ENCODE measurements at regions not wholly inside any gene's neighbourhood (a gene's known extent, or its start where the extent isn't known, plus 50 kb on each side); places are given as distances from the start of the nearest gene placed in this dataset.
"Not testable (repeated sequence)": the region's sequence is repeated elsewhere in the genome, so short reads cannot be mapped to it uniquely, and the experiment has no call there.

- Mint-ChIP-seq H3K27me3 (no peaks in the 10 kb centered on the region), H3K36me3 (no peaks in the 10 kb centered on the region), H3K9me3 (peaks cover 0 to 10% (median 3%) of the 10 kb centered on the region in 8 donors), H3K4me3 (no peak overlapping the region), H3K4me1 (no peaks in the 10 kb centered on the region), H3K27ac (no peak overlapping the region)
- CTCF ChIA-PET (ENCODE audit: partially characterized antibody) = no interaction called here
- H3K4me1 ChIP-seq (ENCODE audit: insufficient read depth, low read length) = no peaks in the 10 kb centered on the region
- POLR2A ChIA-PET (ENCODE audit: partially characterized antibody) = no interaction called here
- H3K27me3 ChIP-seq (ENCODE audit: insufficient read depth, low read length) = no peaks in the 10 kb centered on the region
- intact Hi-C loops (cut with micrococcal nuclease) = no loop called here
- H3K27ac ChIP-seq (ENCODE audit: low read depth, low read length) = no peak overlapping the region
- H3K9me3 ChIP-seq (ENCODE audit: control insufficient read depth in 1 of 2, low read length in 2 of 2) = no peaks in the 10 kb centered on the region
- no peak for DNase-seq
- no peaks in the 10 kb centered on the region for H3K36me3 ChIP-seq (ENCODE audit: insufficient read depth, low read length)
- H3K4me3 ChIP-seq (ENCODE audit: low read length in 2 of 2) = no peak overlapping the region
Observed at GRCh38 chr3:148556664-148557063, 141.0 kb upstream of the AGTR1 start.

GRCh38 chr3:148577579-148577978, 120.1 kb upstream of the AGTR1 start:
- DNase-seq; H3K9me3 ChIP-seq (ENCODE audit: control insufficient read depth in 1 of 2, low read length in 2 of 2); POLR2A ChIA-PET (ENCODE audit: partially characterized antibody); H3K27ac ChIP-seq (ENCODE audit: low read depth, low read length); CTCF ChIA-PET (ENCODE audit: partially characterized antibody); H3K36me3 ChIP-seq (ENCODE audit: insufficient read depth, low read length); H3K27ac Mint-ChIP-seq; H3K4me1 Mint-ChIP-seq; H3K4me1 ChIP-seq (ENCODE audit: insufficient read depth, low read length); intact Hi-C loops (cut with micrococcal nuclease); H3K36me3 Mint-ChIP-seq; H3K4me3 Mint-ChIP-seq; H3K4me3 ChIP-seq (ENCODE audit: low read length in 2 of 2); H3K27me3 Mint-ChIP-seq; H3K27me3 ChIP-seq (ENCODE audit: insufficient read depth, low read length): not testable (repeated sequence)
- H3K9me3 Mint-ChIP-seq = peaks cover 0 to 14% (median 4%) of the 10 kb centered on the region in 8 donors

GRCh38 chr3:148582126-148582525, 115.6 kb upstream of the AGTR1 start:
- H3K27me3 ChIP-seq (ENCODE audit: insufficient read depth, low read length) = no peaks in the 10 kb centered on the region
- peaks cover 0 to 11% (median 3%) of the 10 kb centered on the region in 8 donors for H3K9me3 Mint-ChIP-seq
- H3K36me3 ChIP-seq (ENCODE audit: insufficient read depth, low read length) = no peaks in the 10 kb centered on the region
- no peak overlapping the region for H3K27ac ChIP-seq (ENCODE audit: low read depth, low read length)
- intact Hi-C loops (cut with micrococcal nuclease) = no loop called here
- CTCF ChIA-PET (ENCODE audit: partially characterized antibody) = no interaction called here
- no peaks in the 10 kb centered on the region for H3K4me1 Mint-ChIP-seq
- DNase-seq = no peak
- H3K27ac Mint-ChIP-seq = no peak overlapping the region
- H3K4me3 Mint-ChIP-seq = no peak overlapping the region
- POLR2A ChIA-PET (ENCODE audit: partially characterized antibody) = no interaction called here
- no peaks in the 10 kb centered on the region for H3K36me3 Mint-ChIP-seq
- H3K9me3 ChIP-seq (ENCODE audit: control insufficient read depth in 1 of 2, low read length in 2 of 2) = no peaks in the 10 kb centered on the region
- no peak overlapping the region for H3K4me3 ChIP-seq (ENCODE audit: low read length in 2 of 2)
- no peaks in the 10 kb centered on the region for H3K4me1 ChIP-seq (ENCODE audit: insufficient read depth, low read length)
- no peaks in the 10 kb centered on the region for H3K27me3 Mint-ChIP-seq

- Mint-ChIP-seq H3K4me3 (no peak overlapping the region), H3K4me1 (no peaks in the 10 kb centered on the region), H3K36me3 (no peaks in the 10 kb centered on the region), H3K27me3 (no peaks in the 10 kb centered on the region), H3K9me3 (peaks cover 0 to 3% (median 1%) of the 10 kb centered on the region in 8 donors), H3K27ac (no peak overlapping the region)
- Histone ChIP-seq H3K4me1 (ENCODE audit: insufficient read depth, low read length) (no peaks in the 10 kb centered on the region), H3K27me3 (ENCODE audit: insufficient read depth, low read length) (no peaks in the 10 kb centered on the region), H3K27ac (ENCODE audit: low read depth, low read length) (no peak overlapping the region), H3K9me3 (ENCODE audit: control insufficient read depth in 1 of 2, low read length in 2 of 2) (no peaks in the 10 kb centered on the region), H3K36me3 (ENCODE audit: insufficient read depth, low read length) (no peaks in the 10 kb centered on the region), H3K4me3 (ENCODE audit: low read length in 2 of 2) (no peak overlapping the region)
- CTCF ChIA-PET (ENCODE audit: partially characterized antibody) = no interaction called here
- POLR2A ChIA-PET (ENCODE audit: partially characterized antibody) = no interaction called here
- DNase-seq = no peak
- intact Hi-C loops (cut with micrococcal nuclease) = no loop called here
Observed at GRCh38 chr3:148583793-148584192, 113.9 kb upstream of the AGTR1 start.

- no peaks in the 10 kb centered on the region for H3K36me3 Mint-ChIP-seq
- no peak overlapping the region for H3K27ac Mint-ChIP-seq
Observed at GRCh38 chr3:148584438-148584837, 113.3 kb upstream of the AGTR1 start.

GRCh38 chr3:148585671-148586379, 111.9 kb upstream of the AGTR1 start:
- ChIA-PET CTCF (ENCODE audit: partially characterized antibody) (no interaction called here), POLR2A (ENCODE audit: partially characterized antibody) (no interaction called here)
- DNase-seq = no peak
- H3K4me3 ChIP-seq (ENCODE audit: low read length in 2 of 2) = no peak overlapping the region
- intact Hi-C loops (cut with micrococcal nuclease) = no loop called here
- no peaks in the 10 kb centered on the region for H3K27me3 ChIP-seq (ENCODE audit: insufficient read depth, low read length)
- no peak overlapping the region for H3K27ac ChIP-seq (ENCODE audit: low read depth, low read length)
- H3K27me3 Mint-ChIP-seq = no peaks in the 10 kb centered on the region
- no peaks in the 10 kb centered on the region for H3K9me3 ChIP-seq (ENCODE audit: control insufficient read depth in 1 of 2, low read length in 2 of 2)
- H3K9me3 Mint-ChIP-seq = peaks cover 0 to 3% (median under 1%) of the 10 kb centered on the region in 8 donors
- H3K27ac Mint-ChIP-seq = no peak overlapping the region
- no peaks in the 10 kb centered on the region for H3K4me1 ChIP-seq (ENCODE audit: insufficient read depth, low read length)
- H3K4me1 Mint-ChIP-seq = no peaks in the 10 kb centered on the region
- H3K36me3 Mint-ChIP-seq = no peaks in the 10 kb centered on the region
- H3K4me3 Mint-ChIP-seq = no peak overlapping the region
- H3K36me3 ChIP-seq (ENCODE audit: insufficient read depth, low read length) = no peaks in the 10 kb centered on the region

More at GRCh38 chr3:148584438-148584837, 113.3 kb upstream of the AGTR1 start:
- CTCF ChIA-PET (ENCODE audit: partially characterized antibody) = no interaction called here
- Histone ChIP-seq H3K4me1 (ENCODE audit: insufficient read depth, low read length) (no peaks in the 10 kb centered on the region), H3K9me3 (ENCODE audit: control insufficient read depth in 1 of 2, low read length in 2 of 2) (no peaks in the 10 kb centered on the region), H3K36me3 (ENCODE audit: insufficient read depth, low read length) (no peaks in the 10 kb centered on the region), H3K4me3 (ENCODE audit: low read length in 2 of 2) (no peak overlapping the region), H3K27me3 (ENCODE audit: insufficient read depth, low read length) (no peaks in the 10 kb centered on the region), H3K27ac (ENCODE audit: low read depth, low read length) (no peak overlapping the region)
- POLR2A ChIA-PET (ENCODE audit: partially characterized antibody) = no interaction called here
- intact Hi-C loops (cut with micrococcal nuclease) = no loop called here
- Mint-ChIP-seq H3K9me3 (peaks cover 0 to 3% (median 0%) of the 10 kb centered on the region in 8 donors), H3K4me1 (no peaks in the 10 kb centered on the region), H3K4me3 (no peak overlapping the region), H3K27me3 (no peaks in the 10 kb centered on the region)
- no peak for DNase-seq

GRCh38 chr3:148588291-148588690, 109.4 kb upstream of the AGTR1 start:
- no peak overlapping the region for H3K27ac ChIP-seq (ENCODE audit: low read depth, low read length)
- peaks cover 0 to 1% of the 10 kb centered on the region in 2 donors for H3K27me3 Mint-ChIP-seq
- H3K4me1 Mint-ChIP-seq = no peaks in the 10 kb centered on the region
- no peaks in the 10 kb centered on the region for H3K4me1 ChIP-seq (ENCODE audit: insufficient read depth, low read length)
- no peaks in the 10 kb centered on the region for H3K36me3 Mint-ChIP-seq
- no peak overlapping the region for H3K4me3 ChIP-seq (ENCODE audit: low read length in 2 of 2)
- ChIA-PET CTCF (ENCODE audit: partially characterized antibody) (no interaction called here), POLR2A (ENCODE audit: partially characterized antibody) (no interaction called here)
- H3K9me3 ChIP-seq (ENCODE audit: control insufficient read depth in 1 of 2, low read length in 2 of 2) = no peaks in the 10 kb centered on the region
- no peaks in the 10 kb centered on the region for H3K36me3 ChIP-seq (ENCODE audit: insufficient read depth, low read length)
- no peak for DNase-seq
- no peaks in the 10 kb centered on the region for H3K27me3 ChIP-seq (ENCODE audit: insufficient read depth, low read length)
- intact Hi-C loops (cut with micrococcal nuclease) = no loop called here
- H3K27ac Mint-ChIP-seq = no peak overlapping the region
- H3K4me3 Mint-ChIP-seq = no peak overlapping the region
- peaks cover 0 to 9% (median 0%) of the 10 kb centered on the region in 8 donors for H3K9me3 Mint-ChIP-seq

- no peaks in the 10 kb centered on the region for H3K36me3 ChIP-seq (ENCODE audit: insufficient read depth, low read length)
- ChIA-PET CTCF (ENCODE audit: partially characterized antibody) (no interaction called here), POLR2A (ENCODE audit: partially characterized antibody) (no interaction called here)
- Mint-ChIP-seq H3K4me1 (no peaks in the 10 kb centered on the region), H3K27me3 (peaks cover 0 to 1% of the 10 kb centered on the region in 2 donors), H3K27ac (no peak overlapping the region), H3K9me3 (peaks cover 0 to 9% (median 0%) of the 10 kb centered on the region in 8 donors), H3K4me3 (no peak overlapping the region), H3K36me3 (no peaks in the 10 kb centered on the region)
- H3K27ac ChIP-seq (ENCODE audit: low read depth, low read length) = no peak overlapping the region
- H3K9me3 ChIP-seq (ENCODE audit: control insufficient read depth in 1 of 2, low read length in 2 of 2) = no peaks in the 10 kb centered on the region
- H3K4me3 ChIP-seq (ENCODE audit: low read length in 2 of 2) = no peak overlapping the region
- no peak for DNase-seq
- intact Hi-C loops (cut with micrococcal nuclease) = no loop called here
- no peaks in the 10 kb centered on the region for H3K27me3 ChIP-seq (ENCODE audit: insufficient read depth, low read length)
- H3K4me1 ChIP-seq (ENCODE audit: insufficient read depth, low read length) = no peaks in the 10 kb centered on the region
Observed at GRCh38 chr3:148591525-148591924, 106.2 kb upstream of the AGTR1 start.
